Left lung (tissue), 4 donors: ENCODE measurements at regions not wholly inside any gene's neighbourhood (a gene's known extent, or its start where the extent isn't known, plus 50 kb on each side); places are given as distances from the start of the nearest gene placed in this dataset.

Source experiments
- ATAC-seq: fragments of 200-7000 bp; cut with Tn5 transposase; one replicate; pipeline ENCODE4 v1.9.1; 2020; ENCODE audit warnings: moderate library complexity
- DNase-seq, 4 donors: peaks; one replicate each; pipeline ENCODE4 v3.0.0-alpha.2; 2013 to 2020
- H3K27ac ChIP-seq, 2 donors: fragments of 200-600 bp; sonication (generic) in 1 of 2; one replicate each; pipeline versions ENCODE4 v1.5.0 to v1.8.0; 2020 to 2021
- H3K27me3 ChIP-seq, 2 donors: fragments of 200-600 bp; sonication (generic) in 1 of 2; one replicate each; pipeline versions ENCODE4 v1.5.0 to v1.8.0; 2020 to 2021
- H3K36me3 ChIP-seq, 2 donors: fragments of 200-600 bp; sonication (generic) in 1 of 2; one replicate each; pipeline versions ENCODE4 v1.5.0 to v1.8.0; 2020 to 2021
- H3K4me1 ChIP-seq, 2 donors: fragments of 200-600 bp; one replicate each; pipeline ENCODE4 v1.8.0; 2021
- H3K4me3 ChIP-seq, 2 donors: fragments of 200-600 bp; sonication (generic) in 1 of 2; one replicate each; pipeline versions ENCODE4 v1.5.0 to v1.8.0; 2020 to 2021; ENCODE audit warnings: mild to moderate bottlenecking in 1 of 2
- H3K9me3 ChIP-seq, 2 donors: fragments of 200-600 bp; sonication (generic) in 1 of 2; one replicate each; pipeline versions ENCODE4 v1.5.0 to v1.8.0; 2020 to 2021
- intact Hi-C, 2 donors: fragments of 100-400 bp; cut with DNase I; formaldehyde crosslinking; loops; one replicate each; pipeline versions ENCODE4 v1.11.2 to v1.14.2; 2022
- TF ChIP-seq, protein P1 (sequence below), 2 donors: fragments of 200-600 bp; sonication (generic) in 1 of 2; IDR thresholded peaks; one replicate each; pipeline versions ENCODE4 v1.5.0 to v1.8.0; 2021; ENCODE audit warnings: antibody characterized with exemption in 2 of 2
- donor health status: DM: no; HTN: yes; CAD: no.
- donor health status: DM: no; HTN: no; CAD: no.

DNA sequence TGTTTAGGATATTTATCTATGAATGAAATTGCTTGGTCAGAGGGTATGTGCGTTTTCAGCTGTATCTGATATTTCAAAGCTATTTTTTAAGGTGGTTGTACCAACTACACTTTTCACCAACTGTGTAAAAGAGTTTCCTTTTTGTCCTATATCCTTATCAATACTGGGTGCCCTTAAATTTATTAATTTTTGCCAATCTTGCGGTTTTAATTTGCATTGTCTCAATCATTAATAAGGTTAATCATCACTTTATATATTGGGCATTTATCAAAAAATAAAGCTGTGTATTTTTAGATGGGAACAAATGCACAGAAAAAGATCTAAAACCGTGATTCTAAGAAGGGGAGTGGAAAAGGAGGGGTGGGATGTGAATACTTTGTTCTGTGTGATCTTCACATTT is 66.7 kb upstream of the SALL4 start:
- no peak for ATAC-seq
- no peaks in the 10 kb centered on the region for H3K27me3 ChIP-seq
- TF ChIP-seq, protein P1, sequence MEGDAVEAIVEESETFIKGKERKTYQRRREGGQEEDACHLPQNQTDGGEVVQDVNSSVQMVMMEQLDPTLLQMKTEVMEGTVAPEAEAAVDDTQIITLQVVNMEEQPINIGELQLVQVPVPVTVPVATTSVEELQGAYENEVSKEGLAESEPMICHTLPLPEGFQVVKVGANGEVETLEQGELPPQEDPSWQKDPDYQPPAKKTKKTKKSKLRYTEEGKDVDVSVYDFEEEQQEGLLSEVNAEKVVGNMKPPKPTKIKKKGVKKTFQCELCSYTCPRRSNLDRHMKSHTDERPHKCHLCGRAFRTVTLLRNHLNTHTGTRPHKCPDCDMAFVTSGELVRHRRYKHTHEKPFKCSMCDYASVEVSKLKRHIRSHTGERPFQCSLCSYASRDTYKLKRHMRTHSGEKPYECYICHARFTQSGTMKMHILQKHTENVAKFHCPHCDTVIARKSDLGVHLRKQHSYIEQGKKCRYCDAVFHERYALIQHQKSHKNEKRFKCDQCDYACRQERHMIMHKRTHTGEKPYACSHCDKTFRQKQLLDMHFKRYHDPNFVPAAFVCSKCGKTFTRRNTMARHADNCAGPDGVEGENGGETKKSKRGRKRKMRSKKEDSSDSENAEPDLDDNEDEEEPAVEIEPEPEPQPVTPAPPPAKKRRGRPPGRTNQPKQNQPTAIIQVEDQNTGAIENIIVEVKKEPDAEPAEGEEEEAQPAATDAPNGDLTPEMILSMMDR (IDR thresholded peaks at IDR 0.05) = no peak
- H3K9me3 ChIP-seq = no peaks in the 10 kb centered on the region
- no peak overlapping the region for H3K27ac ChIP-seq
- DNase-seq = no peak
- intact Hi-C loops = no loop called here
- H3K36me3 ChIP-seq = no peaks in the 10 kb centered on the region
- H3K4me1 ChIP-seq = no peaks in the 10 kb centered on the region
- H3K4me3 ChIP-seq = no peak overlapping the region

DNA sequence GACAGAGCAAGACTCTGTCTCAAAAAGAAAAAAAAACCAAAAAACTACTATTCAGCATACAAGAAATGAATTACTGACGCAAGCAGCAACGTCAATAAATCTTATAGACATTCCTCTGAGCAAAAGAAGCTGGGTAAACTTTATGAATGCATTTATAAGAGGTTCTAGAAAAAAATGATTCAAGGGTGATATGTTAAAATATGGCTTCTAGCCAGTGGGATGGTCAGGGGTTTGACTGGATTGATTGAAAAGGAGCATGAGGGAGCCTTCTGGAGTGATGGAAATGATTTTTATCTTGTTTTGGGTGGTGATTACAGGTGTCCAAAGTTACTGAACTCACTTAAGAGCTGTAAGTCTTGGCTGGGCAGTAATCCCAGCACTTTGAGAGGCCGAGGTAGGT is 64.9 kb upstream of the SALL4 start:
- TF ChIP-seq, protein P1 (IDR thresholded peaks at IDR 0.05) = no peak
- Histone ChIP-seq H3K27ac (no peak overlapping the region), H3K4me3 (no peak overlapping the region), H3K9me3 (no peaks in the 10 kb centered on the region), H3K36me3 (no peaks in the 10 kb centered on the region), H3K27me3 (peaks cover 0 to under 1% of the 10 kb centered on the region in 2 donors), H3K4me1 (no peaks in the 10 kb centered on the region)
- no peak for DNase-seq
- ATAC-seq = no peak
- intact Hi-C loops = no loop called here

DNA sequence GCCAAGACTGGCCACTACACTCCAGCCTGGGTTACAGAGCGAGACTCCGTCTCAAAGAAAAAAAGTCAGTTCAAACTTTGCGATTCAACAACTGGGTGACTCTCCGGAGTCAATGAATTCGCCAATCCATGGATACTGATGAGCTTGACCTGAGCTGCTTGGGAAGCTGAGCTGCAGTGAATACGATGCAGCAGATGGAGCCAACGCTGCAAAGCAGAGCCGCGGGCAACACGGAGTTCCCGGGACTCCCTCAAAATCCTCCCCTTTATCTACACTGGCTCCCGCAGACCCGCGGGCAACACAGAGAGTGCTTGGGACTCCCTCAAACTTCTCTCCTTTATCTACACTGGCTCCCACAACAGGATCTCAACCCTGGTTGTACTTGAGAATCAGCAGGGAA is 62.6 kb upstream of the SALL4 start:
- intact Hi-C loops = no loop called here
- TF ChIP-seq, protein P1 (IDR thresholded peaks at IDR 0.05) = no peak
- no peak for ATAC-seq

DNA sequence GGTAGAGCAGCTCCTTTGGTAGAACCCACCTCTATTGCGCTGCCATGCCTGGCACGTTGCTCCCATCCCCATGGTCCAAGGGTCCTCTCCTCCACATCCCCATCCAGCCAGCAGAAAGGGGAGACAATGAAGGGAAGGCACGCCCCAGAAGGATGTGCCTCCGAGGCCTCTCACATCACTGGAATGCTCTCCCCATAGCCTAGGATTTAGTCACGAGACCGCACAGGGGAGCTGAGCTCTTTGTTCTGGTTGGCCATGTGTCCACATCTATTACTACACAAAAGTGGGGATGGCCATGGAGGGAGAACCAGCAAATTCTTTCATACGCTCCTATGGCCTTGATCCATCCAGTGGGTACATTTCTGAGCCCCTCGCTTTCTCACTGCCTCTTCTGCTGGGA is 60.5 kb upstream of the SALL4 start:
- H3K27ac ChIP-seq = no peak overlapping the region
- DNase-seq (no peak), ATAC-seq (no peak)
- intact Hi-C loops = no loop called here
- H3K27me3 ChIP-seq = peaks cover 0 to 4% of the 10 kb centered on the region in 2 donors
- no peak overlapping the region for H3K4me3 ChIP-seq
- peaks cover 0 to 3% of the 10 kb centered on the region in 2 donors for H3K4me1 ChIP-seq
- no peaks in the 10 kb centered on the region for H3K36me3 ChIP-seq
- H3K9me3 ChIP-seq = no peaks in the 10 kb centered on the region
- TF ChIP-seq, protein P1 (IDR thresholded peaks at IDR 0.05) = no peak

More for the DNA sequence above, 62.6 kb upstream of the SALL4 start:
- peaks cover 0 to 2% of the 10 kb centered on the region in 2 donors for H3K4me1 ChIP-seq
- no peak for DNase-seq
- H3K36me3 ChIP-seq = no peaks in the 10 kb centered on the region
- H3K27me3 ChIP-seq = peaks cover 0 to 4% of the 10 kb centered on the region in 2 donors
- H3K27ac ChIP-seq = no peak overlapping the region
- H3K9me3 ChIP-seq = no peaks in the 10 kb centered on the region
- H3K4me3 ChIP-seq = no peak overlapping the region

DNA sequence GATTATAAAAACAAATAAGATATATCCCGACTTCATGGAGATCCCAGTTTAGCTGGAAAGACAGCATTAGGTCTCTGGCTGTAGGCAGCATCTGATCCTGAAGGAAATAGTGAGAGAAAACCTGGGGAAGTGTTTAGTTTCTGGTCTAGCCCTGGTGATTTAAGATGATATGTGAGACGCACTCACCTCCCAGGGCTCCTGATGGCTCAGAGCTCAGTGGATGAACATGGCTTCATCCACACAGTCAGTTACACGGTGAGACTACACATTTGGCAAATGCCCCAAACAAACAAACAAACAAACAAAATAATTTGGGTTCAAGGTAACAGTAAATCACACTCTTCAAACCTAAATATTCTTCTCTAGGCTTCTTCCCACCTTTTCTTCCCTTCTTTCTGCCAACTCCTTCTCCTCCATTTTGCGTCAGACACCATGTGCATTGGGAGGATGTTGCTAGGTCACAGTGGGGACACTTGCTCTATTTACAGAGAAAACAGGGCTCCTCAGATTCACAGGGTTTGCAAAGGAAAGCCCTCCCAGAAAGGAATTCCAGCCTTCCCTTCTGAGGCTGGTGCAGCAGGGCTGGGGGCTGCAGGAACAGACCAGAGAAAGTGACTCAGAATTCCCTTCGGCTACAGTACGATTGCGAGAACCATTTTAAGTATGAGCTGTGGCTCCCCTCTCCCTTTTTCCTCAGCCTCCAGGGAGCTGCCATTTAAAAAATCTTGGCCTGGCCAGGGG is 59.6 kb upstream of the SALL4 start:
- DNase-seq (no peak), ATAC-seq (no peak)
- no peak overlapping the region for H3K27ac ChIP-seq
- H3K27me3 ChIP-seq = peaks cover 0 to 4% of the 10 kb centered on the region in 2 donors
- TF ChIP-seq, protein P1 (IDR thresholded peaks at IDR 0.05) = no peak
- intact Hi-C loops = no loop called here
- H3K36me3 ChIP-seq = no peaks in the 10 kb centered on the region
- H3K9me3 ChIP-seq = no peaks in the 10 kb centered on the region
- H3K4me1 ChIP-seq = peaks cover 0 to 3% of the 10 kb centered on the region in 2 donors
- H3K4me3 ChIP-seq = no peak overlapping the region
